ENCODE measurements at regions not wholly inside any gene's neighbourhood (a gene's known extent, or its start where the extent isn't known, plus 50 kb on each side); places are given as distances from the start of the nearest gene placed in this dataset.
A peak's percentile ranks its signal among the peaks of the same experiment; 100 is the strongest.

DNA sequence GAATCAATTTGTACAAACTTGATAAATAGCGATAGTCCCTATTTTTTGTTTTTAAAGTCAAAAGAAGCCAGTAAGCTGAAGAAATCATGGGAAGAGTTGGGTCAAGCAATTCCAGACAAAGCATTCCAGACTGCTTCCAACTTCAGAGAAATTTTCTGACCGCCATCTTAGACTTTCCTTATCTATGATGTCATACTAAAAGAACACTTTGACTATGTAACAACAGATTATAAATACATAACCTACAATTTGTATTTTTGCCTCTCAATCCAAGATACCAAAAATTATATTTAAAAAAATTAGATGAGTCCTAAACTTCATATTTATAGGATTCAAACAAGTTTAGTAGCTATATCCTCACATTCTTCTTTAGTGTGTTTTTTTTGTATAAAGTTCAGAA, 286.2 kb upstream of the KCNH8 start:
- no peak overlapping the region for H3K4me3 ChIP-seq (ENCODE audit: low read depth, low read length)
- TF ChIP-seq, protein P1, sequence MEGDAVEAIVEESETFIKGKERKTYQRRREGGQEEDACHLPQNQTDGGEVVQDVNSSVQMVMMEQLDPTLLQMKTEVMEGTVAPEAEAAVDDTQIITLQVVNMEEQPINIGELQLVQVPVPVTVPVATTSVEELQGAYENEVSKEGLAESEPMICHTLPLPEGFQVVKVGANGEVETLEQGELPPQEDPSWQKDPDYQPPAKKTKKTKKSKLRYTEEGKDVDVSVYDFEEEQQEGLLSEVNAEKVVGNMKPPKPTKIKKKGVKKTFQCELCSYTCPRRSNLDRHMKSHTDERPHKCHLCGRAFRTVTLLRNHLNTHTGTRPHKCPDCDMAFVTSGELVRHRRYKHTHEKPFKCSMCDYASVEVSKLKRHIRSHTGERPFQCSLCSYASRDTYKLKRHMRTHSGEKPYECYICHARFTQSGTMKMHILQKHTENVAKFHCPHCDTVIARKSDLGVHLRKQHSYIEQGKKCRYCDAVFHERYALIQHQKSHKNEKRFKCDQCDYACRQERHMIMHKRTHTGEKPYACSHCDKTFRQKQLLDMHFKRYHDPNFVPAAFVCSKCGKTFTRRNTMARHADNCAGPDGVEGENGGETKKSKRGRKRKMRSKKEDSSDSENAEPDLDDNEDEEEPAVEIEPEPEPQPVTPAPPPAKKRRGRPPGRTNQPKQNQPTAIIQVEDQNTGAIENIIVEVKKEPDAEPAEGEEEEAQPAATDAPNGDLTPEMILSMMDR (conservative IDR thresholded peaks at IDR 0.05; ENCODE audit: low read depth, low read length) = no peak
- DNase-seq (ENCODE audit: low read depth) = no peak

GRCh38 chr3:18861137-18861536, 287.2 kb upstream of the KCNH8 start:
- DNase-seq (ENCODE audit: low read depth) = no peak
- TF ChIP-seq, protein P1 (conservative IDR thresholded peaks at IDR 0.05; ENCODE audit: low read depth, low read length) = no peak
- H3K4me3 ChIP-seq (ENCODE audit: low read depth, low read length) = no peak overlapping the region

- TF ChIP-seq, protein P1 (conservative IDR thresholded peaks at IDR 0.05; ENCODE audit: low read depth, low read length) = no peak
- no peak for DNase-seq (ENCODE audit: low read depth)
- no peak overlapping the region for H3K4me3 ChIP-seq (ENCODE audit: low read depth, low read length)
These were observed 295.0 kb upstream of the KCNH8 start for GRCh38 chr3:18853269-18853668.

GRCh38 chr3:18847583-18848197, 300.6 kb upstream of the KCNH8 start:
- H3K4me3 ChIP-seq (ENCODE audit: low read depth, low read length) = no peak overlapping the region
- peak; percentile 0 for DNase-seq (ENCODE audit: low read depth)
- TF ChIP-seq, protein P1 (conservative IDR thresholded peaks at IDR 0.05; ENCODE audit: low read depth, low read length) = no peak

DNA sequence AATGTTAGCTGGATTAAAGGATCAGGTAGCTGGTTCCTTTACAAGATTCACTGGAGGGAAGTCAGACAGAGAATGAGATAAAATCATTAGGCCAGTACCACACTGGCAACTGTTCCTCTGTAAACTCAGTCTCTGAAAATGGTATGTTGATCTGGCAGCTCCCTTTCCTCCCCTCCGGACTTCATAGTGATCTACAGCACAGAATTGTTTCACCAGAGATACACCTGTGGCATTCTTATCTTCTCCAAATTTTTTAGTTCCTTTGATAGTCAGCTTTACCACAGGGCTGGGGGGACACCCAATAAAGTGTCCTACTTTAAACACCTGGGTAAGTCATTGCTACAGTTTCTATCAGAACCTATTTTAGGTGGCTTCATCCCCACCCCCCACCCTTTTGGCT, 304.3 kb upstream of the KCNH8 start:
- H3K4me3 ChIP-seq (ENCODE audit: low read depth, low read length) = no peak overlapping the region
- no peak for DNase-seq (ENCODE audit: low read depth)
- TF ChIP-seq, protein P1 (conservative IDR thresholded peaks at IDR 0.05; ENCODE audit: low read depth, low read length) = no peak

DNA sequence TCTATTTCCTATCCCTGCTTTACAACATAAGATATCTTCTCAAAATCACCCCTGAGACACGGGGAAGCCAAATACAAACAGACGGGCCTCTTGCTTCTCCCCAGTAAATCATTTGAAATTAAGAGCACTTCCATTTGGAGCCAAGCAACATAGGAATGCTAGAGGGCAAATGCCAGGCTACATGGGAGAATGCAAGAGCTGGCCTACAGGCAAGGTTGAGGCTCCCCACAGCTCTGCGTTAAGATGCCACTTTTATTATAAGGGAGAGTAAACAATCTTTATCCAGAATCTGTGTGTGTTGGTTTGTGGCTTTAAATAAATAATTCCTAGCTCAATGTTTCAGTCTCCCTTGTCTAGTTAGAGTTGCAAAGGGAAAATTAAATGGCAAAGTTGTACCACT, 305.1 kb upstream of the KCNH8 start:
- TF ChIP-seq, protein P1 (conservative IDR thresholded peaks at IDR 0.05; ENCODE audit: low read depth, low read length) = no peak
- DNase-seq (ENCODE audit: low read depth) = no peak
- no peak overlapping the region for H3K4me3 ChIP-seq (ENCODE audit: low read depth, low read length)

All from choroid plexus epithelial cell (primary cell).